HEK293 (cell line): ENCODE measurements at regions not wholly inside any gene's neighbourhood (a gene's known extent, or its start where the extent isn't known, plus 50 kb on each side); places are given as distances from the start of the nearest gene placed in this dataset.

ENCODE experiments used
- ZBTB21 ChIP-seq: fragments of 450-650 bp; formaldehyde crosslinking; IDR thresholded peaks from 2 replicates; pipeline ENCODE4 v1.5.1; 2017; ENCODE audit warnings: missing biosample characterization, missing genetic modification characterization
- TF ChIP-seq, protein P1 (sequence below): fragments of 450-650 bp; formaldehyde crosslinking; IDR thresholded peaks from 2 replicates; pipeline ENCODE4 v1.5.1; 2016; ENCODE audit warnings: missing biosample characterization, missing genetic modification characterization

DNA sequence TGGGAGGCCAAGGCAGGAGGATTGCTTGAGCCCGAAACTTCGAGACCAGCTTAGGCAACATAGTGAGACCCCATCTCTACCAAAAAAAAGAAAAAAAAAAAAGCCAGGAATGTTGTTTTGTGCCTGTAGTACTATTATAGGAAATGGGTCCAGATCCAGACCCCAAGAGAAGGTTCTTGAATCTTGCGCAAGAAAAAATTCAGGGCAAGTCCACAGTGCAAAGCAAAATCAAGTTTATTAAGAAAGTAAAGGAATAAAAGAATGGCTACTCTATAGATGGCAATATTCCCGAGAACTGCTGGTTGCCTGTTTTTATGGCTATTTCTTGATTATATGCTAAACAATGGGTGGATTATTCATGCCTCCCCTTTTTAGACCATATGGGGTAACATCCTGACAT lies 51.2 kb upstream of the RDX start:
- no peak for TF ChIP-seq ZBTB21
- TF ChIP-seq, protein P1, sequence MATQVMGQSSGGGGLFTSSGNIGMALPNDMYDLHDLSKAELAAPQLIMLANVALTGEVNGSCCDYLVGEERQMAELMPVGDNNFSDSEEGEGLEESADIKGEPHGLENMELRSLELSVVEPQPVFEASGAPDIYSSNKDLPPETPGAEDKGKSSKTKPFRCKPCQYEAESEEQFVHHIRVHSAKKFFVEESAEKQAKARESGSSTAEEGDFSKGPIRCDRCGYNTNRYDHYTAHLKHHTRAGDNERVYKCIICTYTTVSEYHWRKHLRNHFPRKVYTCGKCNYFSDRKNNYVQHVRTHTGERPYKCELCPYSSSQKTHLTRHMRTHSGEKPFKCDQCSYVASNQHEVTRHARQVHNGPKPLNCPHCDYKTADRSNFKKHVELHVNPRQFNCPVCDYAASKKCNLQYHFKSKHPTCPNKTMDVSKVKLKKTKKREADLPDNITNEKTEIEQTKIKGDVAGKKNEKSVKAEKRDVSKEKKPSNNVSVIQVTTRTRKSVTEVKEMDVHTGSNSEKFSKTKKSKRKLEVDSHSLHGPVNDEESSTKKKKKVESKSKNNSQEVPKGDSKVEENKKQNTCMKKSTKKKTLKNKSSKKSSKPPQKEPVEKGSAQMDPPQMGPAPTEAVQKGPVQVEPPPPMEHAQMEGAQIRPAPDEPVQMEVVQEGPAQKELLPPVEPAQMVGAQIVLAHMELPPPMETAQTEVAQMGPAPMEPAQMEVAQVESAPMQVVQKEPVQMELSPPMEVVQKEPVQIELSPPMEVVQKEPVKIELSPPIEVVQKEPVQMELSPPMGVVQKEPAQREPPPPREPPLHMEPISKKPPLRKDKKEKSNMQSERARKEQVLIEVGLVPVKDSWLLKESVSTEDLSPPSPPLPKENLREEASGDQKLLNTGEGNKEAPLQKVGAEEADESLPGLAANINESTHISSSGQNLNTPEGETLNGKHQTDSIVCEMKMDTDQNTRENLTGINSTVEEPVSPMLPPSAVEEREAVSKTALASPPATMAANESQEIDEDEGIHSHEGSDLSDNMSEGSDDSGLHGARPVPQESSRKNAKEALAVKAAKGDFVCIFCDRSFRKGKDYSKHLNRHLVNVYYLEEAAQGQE (tag by site-specific recombination): no peak
